Myocyte (in vitro differentiated cells): ENCODE measurements at regions not wholly inside any gene's neighbourhood (a gene's known extent, or its start where the extent isn't known, plus 50 kb on each side); places are given as distances from the start of the nearest gene placed in this dataset.

Experiments used
- DNase-seq: peaks from one replicate; pipeline ENCODE4 v3.0.0-alpha.2; 2012; ENCODE audit warnings: low read depth

DNA sequence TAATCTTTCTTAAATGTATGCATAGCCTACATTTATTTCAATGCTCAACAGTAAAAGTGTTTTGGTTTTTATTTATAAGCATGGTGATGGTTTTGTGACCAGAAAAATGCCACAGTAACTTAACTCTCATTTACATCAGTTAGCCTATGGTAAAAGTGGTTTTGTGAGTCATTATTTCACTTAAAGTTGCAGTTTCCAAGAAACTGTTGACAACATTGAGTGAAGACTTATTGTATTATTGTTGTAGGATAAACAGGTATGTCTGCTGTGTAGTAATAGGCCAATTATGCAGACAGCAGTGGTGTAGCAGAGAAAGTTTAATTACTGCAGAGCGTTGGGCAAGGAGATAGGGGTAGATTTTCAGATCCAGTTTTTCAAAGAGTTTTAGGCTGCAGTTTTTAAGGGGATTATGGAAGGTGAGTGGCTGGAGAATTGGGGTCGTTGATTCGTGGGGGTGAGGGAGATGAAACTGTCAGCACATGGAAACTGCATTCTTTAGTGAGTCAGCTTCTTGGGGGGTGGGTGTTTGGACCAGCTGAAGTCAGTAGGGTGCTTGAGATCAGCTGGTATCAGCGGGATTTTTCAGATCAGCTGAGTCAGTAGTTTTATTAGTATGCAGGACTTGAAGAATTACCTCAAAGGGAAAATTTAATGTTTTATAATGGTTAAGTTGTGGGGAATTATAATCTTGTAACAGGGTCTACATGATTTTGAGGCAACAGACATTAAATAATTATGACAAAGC, 168.7 kb upstream of the FMN2 start:
- DNase-seq: no peak

DNA sequence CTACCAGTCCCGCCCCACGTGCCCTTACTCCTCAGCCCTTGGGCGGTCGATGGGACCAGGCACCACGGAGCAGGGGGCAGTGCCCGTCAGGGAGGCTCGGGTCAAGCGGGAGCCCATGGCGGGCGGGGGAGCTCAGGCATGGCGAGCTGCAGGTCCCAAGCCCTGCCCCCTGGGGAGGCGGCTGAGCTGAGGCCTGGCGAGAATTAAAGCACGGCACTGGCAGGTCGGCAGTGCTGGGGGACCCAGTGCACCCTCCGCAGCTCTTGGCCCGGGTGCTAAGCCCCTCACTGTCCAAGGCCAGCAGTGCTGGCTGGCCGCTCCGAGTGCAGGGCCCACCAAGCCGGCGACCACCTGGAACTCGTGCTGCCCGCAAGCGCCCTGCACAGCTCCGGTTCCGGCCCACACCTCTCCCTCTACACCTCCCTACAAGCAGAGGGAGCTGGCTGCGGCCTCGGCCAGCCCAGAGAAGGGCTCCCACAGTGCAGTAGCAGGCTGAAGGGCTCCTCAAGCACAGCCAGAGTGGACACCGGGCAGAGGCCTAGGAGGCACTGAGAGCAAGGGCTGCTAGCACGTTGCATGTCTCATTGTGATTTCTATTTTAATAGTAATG, 166.8 kb upstream of the FMN2 start:
- no peak for DNase-seq

DNA sequence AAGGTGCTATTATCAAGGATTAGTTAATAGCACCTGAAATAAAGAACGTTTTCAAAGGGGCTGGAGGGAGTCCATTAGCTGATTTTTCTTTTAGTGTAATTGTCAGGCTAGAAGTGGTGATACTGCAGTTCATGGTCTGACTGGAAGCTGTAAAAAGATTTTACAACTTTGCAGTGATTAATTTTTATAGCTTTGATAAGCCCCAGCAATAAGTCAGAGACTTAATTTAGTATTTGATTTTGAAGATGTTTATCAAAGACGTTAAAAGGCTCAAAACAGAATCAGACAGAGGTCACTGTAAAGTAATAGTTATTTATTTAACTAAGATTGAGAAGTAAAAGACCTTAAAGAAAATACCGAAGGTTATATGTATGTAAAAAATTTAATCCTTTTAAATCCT, 165.5 kb upstream of the FMN2 start:
- no peak for DNase-seq

DNA sequence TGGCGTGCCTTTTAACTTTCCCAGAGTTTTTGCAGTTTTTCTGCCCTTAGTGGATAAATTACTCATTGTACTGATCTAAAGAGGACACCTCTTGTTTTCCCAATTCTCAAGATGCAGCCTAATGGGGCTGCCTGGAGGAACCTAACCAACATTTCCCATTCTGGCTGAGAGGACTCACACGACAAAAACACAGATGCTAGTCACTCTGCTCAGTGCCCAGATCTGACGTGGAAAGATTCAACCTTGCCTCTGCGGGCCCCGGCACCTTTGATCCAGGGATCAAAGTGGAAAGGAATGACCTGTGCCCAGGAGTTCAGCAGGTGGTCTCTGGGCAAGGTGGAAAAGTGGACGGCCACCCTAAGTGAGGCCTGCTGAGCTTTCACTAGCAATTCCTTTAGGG, 162.4 kb upstream of the FMN2 start:
- DNase-seq: no peak

DNA sequence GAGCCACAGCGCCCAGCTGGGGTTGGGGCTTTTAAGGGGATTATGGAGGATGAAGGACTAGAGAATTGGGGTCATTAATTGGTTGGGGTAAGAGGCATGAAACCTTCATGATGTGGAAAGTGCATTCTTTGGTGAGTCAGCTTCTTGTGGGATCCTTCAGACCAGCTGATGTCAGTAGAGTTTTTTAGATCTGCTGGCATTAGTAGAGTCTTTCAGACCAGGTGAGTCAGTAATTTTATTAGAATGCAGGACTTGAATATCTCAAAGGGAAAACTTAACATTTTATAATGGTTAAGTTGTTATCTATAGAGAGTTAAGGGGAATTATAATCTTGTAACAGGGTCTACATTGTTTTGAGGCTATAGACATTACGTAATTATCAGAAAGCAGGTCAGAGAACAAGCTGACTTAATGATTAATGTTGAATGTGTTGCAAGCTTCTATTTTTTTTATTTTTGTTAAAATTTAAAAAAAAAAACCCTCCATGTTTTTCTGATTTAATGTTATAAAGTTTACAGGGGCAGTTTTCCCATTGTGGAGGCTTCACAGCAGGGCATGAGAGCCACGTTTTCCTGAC, 160.9 kb upstream of the FMN2 start:
- DNase-seq: no peak

DNA sequence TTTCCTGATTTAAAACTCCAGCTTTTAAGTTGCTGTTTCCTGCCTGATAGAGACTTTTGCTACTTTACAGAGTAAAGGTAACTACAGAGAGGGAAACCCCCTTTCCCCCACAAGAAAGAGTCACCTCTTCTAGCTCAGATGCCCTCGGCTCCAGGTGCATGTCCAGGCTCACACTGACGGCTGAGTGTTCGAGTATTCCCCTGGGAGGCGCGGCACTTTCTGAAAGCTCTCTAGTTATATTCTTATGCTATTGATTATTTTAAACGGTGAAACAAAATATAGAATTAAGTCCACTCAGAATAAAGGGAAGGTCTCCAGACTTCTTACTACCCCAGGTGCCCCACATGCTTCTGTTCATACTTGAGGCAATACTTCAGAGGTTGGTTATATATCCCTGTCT, 160.3 kb upstream of the FMN2 start:
- DNase-seq: no peak

DNA sequence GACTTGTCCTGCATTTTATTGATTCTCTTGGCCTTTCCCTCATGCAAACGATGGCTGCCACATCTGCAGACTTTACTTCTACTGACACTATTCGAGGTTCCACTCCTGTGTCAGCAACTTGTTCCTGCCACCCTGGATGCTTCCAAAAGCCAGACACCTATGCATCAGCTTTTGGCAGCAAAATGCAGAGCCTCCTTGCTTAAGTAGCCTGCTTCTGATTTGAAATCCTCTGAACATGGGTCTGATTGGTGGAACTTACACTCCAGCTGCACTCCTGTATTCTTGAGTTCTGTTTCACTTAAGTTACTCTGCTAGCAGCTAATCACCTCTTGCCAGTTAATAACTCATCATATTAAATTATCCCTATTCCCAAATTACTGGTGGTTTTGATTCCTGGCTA, 152.1 kb upstream of the FMN2 start:
- DNase-seq: no peak

DNA sequence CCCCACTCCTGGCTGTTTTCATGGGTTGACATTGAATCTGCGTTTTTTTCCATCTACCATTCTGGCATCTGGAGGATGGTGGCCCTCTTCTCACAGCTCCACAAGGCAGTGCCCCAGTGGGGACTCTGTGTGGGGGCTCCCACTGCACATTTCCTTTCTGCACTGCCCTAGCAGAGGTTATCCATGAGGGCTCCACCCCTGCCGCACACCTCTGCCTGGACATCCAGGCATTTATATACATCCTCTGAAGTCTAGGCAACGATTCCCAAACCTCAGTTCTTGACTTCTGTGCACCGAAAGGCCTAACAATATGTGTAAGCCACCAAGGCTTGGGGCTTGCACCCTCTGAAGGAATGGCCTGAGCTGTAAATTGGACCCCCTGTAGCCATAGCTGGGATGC, 147.9 kb upstream of the FMN2 start:
- DNase-seq: no peak

DNA sequence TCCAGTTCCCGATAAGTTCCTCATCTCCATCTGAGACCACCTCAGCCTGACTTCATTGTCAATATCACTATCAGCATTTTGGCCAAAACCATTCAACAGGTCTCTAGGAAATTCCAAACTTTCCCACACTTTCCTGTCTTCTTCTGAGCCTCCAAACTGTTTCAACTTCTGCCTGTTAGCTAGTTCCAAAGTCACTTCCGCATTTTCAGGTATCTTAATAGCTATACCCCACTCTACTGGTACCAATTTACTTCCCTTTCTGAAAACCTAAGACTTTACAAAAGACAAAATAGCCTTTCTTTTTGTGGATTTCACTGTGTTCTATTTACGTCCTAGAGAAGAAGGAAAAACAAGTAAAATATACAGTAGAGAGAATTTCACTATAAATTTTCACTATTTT, 147.0 kb upstream of the FMN2 start:
- DNase-seq: no peak

DNA sequence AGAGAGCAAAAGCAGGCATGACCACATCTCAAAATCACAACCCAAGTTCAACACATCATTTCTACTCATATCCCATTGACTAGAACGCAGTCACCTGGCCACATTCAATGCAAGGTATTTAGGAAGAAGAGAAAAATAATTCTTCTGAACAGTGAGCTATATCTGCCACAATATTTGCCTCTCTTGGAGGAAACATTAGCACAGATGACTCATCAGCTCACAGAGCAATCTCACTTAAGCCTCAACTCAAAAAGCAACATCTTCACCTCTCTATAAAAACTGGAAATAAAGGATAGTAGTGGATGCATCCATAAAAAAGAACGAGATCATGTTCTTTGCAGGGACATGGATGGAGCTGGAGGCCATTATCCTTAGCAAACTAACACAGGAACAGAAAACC, 143.9 kb upstream of the FMN2 start:
- DNase-seq: no peak

DNA sequence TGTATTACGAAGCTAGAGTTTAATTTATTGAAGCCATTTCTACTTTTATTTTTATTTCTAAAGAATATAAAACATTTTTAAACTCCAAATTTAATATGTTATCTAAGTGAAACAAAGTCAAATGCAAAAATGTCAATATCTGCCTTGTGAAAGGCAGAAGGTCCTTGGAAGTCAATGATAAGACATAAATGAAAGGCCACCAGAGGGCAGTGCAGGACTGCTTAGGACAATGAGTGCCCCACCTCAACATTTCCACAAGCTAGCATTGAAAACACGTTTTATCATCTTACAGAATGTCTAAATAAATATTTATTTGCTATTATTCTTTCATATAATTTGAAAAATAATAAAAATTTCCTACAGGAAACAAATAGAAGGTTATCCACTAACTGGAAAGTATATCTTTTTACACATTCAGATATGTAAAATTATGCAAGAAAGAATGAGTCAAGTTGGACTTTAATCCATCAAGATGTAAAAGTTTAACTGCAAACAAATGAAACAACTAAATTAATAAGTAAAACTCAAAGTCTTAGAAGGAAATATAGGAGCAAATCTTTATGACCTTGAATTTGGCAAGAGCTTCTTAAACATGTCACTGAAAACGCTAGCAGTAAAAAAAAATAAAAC, 140.1 kb upstream of the FMN2 start:
- DNase-seq: peak; percentile 83

DNA sequence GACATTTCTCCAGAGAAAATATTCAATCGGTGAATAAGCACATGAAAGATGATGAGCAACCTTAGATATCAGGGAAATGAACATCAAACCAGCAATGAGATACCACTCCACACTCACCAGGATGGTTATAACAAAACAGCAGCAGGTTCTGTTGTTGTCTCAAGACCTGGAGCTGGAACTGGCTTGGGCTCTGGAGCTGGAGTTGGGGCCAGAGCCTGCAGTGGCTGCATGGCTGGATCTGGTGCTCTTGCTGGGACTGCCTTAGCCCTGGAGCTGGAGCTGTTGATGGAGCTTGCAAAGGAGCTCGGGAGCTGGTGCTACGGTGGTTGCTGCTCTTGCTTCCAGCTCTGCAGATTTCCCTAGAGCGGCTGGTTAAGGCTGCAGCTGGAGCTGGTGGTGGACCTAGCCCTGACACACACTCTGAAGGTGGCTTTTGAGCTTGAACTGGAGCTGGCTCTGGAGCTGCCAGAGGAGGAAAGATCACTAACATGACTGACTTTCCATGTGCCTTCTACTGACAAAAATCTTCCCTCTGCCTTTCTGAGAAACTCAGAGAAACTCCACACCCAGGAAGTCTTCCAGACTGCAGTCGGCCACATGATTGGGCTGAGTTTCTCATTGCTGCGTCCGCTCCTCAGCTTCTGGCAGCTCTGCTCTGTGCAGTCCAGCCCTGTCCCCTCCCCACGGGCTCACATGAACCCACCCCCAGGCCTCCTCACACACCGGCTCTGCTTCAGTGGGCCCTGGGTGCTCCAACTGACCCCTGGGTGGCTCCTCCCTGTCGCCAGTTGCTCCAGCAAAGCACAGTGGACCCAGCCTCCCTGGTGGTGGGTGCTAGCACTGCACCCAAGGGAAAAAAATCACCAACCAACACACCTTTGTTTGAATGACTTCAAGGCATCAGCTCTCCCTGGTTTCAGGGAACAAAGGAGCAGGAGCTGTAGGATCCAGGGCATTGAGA, 139.1 kb upstream of the FMN2 start:
- DNase-seq: peak; percentile 21

DNA sequence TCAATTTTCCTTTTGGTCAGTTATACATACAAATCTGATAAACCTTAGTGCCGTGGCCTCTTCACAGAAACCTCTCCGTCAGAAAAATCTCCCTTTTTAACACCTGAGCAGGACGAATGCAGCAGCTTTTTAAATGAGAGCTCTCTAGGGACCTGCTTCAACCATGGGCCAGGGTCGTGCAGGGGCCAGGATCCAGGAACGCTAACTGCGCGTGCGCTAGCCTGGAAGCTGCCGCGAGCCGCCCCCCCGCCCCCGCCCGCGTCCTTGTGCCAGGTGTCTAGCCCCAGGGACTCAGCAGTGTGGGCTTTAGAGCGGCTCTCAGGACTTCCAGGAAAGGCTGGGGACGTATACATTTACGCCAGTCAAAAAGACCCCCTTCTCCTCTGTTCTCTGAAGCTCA, 136.8 kb upstream of the FMN2 start:
- DNase-seq: no peak

DNA sequence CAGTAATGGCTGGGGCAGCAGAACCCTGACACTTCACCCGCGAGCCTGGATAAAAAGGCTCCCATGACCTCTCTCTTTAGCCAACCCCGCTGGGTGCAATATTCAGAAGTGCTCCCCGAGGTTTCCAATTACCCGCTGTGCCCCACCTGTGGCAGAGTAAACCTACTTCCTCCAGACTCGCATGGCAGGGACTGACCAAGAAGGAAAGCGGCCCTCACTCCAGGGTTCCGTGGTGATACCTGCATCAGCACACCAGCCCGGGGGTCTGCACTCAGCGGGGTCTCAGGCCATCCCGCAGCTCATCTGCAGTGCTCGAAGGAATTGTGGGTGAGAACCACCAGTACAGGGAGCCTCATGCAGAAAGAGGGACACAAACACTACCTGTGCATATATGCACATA, 136.3 kb upstream of the FMN2 start:
- DNase-seq: no peak

DNA sequence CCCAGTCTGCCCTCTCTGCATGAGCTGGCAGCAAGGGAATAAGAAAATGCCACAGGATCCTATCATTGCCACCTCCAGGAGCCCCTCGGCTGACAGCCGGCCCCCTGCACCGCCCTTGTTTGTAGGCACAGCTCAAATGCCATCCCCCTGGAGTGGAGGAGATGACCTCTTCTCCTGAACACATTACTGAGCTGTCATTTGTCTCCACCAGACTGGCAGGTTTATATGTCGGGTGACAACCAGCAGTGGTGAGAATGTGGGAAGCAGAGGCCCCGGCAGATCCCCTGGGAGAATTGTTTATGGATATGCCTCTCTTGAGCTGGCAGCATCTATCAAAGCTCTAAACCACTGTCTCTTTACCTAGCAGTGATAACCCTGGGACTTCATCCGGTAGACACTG, 135.4 kb upstream of the FMN2 start:
- no peak for DNase-seq

DNA sequence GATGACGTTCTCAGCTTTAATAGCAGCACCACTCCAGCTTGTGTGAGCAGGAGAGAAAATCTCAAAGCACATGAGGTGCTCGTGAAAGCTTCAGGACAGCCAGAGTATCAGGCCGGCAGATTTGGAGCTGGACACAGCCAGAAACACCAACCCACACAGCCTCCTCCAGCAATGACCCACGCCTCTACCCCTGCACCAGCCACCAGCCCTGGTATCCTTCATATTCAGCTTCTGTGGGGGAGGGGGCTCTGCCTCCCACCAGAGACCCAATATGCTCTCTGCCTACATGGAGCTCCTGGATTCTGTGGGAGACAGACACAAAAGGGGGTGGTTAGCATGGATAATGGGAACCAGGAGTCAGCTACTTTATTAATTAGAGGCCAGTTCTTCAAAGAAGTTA, 133.6 kb upstream of the FMN2 start:
- no peak for DNase-seq

DNA sequence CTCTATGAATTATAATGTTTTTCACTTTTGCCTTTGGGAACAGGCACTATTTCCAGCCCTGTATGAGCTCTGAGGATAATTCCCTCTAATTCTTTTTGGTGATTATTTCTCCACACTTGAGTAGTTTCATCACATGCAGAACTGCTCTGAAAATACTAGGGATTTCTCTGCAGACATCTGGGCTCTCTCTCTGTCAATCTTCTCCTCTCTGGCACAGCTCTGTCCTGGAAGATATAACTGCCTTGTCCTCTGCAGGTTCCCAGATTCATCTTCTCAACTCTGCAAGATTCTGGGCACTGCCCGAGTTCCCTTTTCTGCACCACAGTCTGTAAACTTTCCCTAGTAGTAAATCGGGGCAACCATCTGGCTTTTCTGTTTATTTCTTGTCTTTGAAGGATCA, 131.3 kb upstream of the FMN2 start:
- no peak for DNase-seq

DNA sequence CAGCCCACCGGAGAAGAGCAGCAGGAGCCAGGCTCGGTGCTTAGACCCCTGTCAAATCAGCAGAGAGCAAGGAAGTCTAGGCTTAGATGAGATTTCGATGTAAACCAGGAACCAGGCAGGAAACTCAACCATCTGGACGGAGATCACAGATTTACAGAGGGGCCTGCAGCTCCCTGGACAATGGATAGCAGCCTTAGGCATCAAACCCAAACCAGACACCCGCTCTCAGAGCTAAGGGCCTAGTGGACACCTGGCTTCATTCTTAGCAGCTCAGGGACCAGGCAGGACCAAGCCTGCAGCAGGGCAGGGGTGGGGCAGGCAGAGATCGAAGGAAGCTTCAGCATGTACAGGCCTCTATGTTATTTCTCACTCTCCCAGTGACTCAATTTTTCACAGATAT, 127.8 kb upstream of the FMN2 start:
- no peak for DNase-seq

DNA sequence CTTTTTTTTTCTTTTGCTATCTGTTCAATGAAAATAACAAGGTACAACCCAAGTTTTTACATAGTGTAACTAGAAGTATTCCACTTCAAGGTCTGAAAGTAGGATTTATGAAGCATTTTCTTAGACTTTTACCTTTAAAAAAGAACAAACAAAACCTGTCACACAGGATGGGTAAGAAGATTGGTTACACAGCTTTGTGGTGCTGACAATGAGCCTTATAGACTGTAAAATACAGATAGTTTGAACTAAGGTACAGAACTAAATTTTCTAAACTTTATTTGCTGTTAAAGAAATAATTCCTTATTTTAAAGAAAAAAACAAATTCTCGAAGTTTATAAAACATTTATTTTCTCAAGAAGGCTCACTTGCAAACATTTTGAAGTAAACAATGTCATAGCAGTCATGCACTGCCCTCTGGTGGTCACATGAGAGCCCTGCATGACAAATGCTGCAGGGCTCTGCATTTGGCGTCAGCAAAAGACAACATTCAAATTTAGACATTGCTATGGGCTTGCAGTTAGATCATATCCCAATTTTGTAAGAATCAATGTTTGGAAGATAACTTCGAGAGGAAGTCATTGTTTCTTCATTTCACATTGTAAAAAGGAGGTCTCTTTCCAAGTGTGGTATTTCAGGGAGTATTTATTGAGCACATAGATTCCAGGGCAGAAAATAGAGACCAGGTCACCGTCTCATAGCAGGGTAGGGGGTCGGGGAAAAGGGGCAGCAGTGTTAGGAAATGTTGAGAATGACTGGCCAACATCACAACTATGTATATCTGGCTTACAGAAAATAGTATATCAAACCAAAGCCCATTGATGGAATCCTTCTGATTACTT, 115.3 kb upstream of the FMN2 start:
- peak; percentile 76 for DNase-seq

DNA sequence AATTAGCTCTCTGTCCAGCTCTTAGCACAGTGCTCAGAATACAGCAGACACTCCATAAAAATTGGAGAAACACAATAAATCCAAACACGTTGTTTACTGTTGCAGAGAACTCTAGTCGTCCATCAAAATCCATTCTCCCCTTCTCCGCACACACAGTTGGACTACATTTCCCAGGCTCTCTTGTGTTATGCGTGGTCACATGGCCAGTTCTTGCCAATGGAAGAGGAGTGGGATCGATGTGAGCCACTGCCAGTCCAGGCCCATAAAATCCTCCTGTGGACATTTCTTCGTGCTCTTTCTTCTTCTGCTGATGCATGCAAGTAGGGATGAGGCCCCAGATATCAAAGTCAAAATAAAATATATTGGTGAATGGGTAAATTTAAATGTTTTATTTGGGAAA, 114.3 kb upstream of the FMN2 start:
- DNase-seq: no peak

DNA sequence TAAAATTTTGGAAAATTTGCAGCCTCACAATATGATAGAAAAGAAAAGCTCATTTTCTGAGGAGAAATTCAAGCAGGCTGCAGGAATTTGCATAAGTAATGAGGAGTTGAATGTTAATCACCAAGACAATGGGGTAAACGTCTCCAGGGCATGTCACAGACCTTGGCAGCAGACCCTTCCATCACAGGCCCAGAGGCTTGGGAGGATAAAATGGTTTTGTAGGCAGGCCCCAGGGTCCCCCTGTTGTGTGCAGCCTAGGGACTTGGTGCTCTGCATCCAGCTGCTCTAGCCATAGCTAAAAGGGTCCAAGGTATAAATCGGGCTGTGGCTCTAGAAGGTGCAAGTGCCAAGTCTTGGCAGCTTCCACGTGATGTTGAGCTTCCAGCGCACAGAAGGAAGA, 112.2 kb upstream of the FMN2 start:
- no peak for DNase-seq
